ENCODE measurements at regions not wholly inside any gene's neighbourhood (a gene's known extent, or its start where the extent isn't known, plus 50 kb on each side); places are given as distances from the start of the nearest gene placed in this dataset.

- TF ChIP-seq CTCF (IDR thresholded peaks at IDR 0.05) (no peak), POLR2A (IDR thresholded peaks at IDR 0.05) (no peak)
These were observed 935.1 kb downstream of the SLC4A3 start for GRCh38 chr2:220562375-220563140.
